HG02642 (cell line): ENCODE measurements at regions not wholly inside any gene's neighbourhood (a gene's known extent, or its start where the extent isn't known, plus 50 kb on each side); places are given as distances from the start of the nearest gene placed in this dataset.

Source experiments
- ATAC-seq: cut with Tn5 transposase; IDR thresholded peaks from one replicate; pipeline ENCODE4 v1.9.1; 2021; ENCODE audit warnings: mild to moderate bottlenecking; ENCODE audit not compliant: unreplicated experiment, poor library complexity

DNA sequence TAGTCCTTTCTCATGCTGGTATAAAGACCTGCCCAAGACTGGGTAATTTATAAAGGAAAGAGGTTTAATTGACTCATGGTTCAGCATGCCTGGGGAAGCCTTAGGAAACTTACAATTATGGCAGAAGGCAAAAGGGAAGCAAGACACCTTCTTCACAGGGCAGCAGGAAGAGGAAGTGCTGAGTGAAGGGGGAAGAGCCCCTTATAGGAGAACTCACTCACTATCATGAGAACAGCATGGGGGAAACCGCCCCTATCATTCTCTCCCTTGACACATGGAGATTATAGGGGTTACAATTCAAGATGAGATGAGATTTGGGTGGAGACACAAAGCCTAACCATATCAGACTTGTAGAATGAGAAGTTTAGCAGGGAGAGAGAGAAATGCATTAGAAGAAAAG is 373.3 kb upstream of the DIAPH2 start:
- ATAC-seq, result no peak

DNA sequence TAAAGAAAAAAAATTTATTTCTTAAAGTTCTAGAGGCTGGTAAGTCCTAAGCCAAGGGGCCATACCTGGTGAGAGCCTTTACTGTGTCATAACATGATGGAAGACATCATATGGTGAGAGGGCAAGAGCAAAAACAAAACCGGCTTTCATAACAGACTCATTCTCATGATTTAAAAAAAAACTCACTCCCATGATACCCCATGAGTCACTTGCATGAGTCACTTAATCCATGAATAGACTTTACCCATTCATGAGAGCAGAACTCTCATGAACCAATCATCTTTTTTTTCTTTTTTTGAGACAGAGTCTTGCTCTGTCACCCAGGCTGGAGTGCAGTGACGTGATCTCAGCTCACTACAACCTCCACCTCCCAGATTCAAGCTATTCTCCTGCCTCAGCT is 369.7 kb upstream of the DIAPH2 start:
- ATAC-seq, result no peak

GRCh38 chrX:96361844-96362243 is 322.8 kb upstream of the DIAPH2 start:
- no peak for ATAC-seq

- no peak for ATAC-seq
These were observed 312.2 kb upstream of the DIAPH2 start for GRCh38 chrX:96372313-96373046.

DNA sequence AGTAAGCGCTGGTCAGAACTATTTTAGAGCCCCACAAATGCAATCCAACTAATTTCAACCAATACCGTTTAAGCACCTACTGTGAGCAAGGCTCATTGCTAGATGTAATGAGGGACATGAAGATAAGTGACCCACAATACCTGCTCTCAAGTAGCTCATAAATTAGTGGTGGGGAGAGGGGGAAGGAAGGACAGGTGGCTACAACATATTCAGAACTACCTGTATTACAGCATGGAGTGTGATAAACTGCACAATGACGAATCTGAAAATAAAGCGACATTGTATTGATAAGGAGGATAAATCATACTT is 311.6 kb upstream of the DIAPH2 start:
- ATAC-seq, result no peak

DNA sequence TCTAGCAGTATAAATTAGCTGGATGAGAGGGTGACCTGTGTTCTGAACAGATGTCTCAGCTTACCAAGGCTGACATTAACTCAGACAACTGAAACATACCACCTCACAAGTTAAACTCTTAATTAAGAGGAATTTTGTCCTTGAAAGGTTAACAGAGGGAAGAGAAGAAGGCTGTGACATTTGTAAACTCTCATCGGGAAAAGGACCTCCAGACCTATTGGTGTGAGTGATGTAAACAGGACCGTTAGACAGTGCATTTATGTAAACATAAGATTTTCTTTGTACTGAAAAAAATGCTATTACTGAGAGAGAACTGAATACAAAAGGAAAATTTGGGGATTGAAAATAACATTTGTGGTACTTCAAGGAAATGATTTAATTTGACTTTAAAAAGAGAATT is 308.4 kb upstream of the DIAPH2 start:
- no peak for ATAC-seq

DNA sequence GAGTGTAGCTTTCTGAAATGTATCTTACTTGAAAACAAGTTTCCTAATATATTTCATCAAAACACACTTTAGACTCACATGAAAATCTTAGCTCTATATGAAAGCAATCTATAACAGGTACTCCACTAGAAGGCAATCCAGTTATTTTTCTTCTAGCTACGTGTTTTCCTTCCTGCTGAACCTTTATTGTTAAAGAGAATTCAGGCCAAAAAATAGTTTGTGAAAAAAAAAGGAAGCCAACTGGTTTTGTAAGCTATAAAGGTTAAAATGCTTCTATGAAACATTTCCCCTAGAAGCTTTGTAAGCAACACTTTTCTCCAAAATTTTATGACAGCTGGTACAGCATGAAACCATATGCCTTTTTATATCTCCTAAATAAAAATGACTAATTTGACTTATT is 304.7 kb upstream of the DIAPH2 start:
- ATAC-seq, result no peak

DNA sequence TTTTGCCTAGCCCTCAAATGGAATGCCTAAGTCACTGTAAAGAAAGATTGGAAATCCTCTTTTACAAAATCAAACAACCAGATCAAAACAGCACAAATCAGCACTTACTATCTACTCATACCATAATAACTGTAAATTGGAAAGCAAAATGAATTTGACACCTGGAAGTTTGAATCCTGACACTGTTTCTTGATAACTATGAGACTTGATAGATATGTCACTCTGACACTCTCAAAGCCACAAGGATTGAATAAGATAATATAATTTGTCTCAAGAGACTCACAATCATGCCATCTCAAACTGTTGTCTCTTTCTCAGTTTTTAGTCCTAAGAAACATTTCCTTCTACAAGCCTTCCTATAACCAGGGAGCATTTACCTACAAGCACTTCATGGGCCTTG is 302.6 kb upstream of the DIAPH2 start:
- ATAC-seq, result no peak

DNA sequence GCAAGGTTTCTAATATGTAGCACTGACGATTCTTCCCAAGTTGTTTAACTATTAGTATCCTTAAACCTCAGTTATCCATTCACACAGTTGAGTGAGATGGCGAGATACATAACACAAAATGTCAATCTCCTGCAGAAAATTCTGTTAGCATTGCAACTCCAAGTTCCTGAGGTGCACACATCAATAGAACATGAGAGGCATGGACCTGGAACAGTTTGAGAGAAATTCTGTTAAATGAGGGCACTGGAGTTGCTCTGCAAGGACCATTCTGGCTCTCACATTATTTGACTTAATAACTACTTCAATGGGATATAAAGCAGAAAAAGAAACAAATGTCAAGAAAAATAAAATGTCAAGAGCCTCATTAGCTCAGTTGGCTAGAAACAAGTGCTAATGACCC is 301.2 kb upstream of the DIAPH2 start:
- ATAC-seq, result no peak

GRCh38 chrX:96386325-96386724 is 298.3 kb upstream of the DIAPH2 start:
- ATAC-seq, result no peak

DNA sequence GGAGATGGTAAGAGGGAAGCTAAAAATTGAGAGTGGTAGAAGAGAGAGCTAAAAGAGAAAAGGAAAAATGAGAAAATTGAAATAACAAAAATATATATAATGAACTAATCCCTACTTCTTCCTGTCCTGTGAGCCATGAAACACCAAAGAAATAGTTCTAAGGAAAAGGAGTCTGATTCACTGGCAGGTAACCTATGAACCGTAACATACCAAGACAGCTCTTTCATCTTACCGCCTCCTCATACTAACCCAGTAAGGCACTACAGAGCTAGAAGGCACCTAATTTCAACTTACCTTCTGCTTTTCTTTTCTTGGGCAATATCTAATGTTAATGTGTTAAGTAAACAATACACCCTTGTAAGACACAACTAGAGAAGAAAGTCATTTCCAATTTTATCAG is 297.7 kb upstream of the DIAPH2 start:
- no peak for ATAC-seq

DNA sequence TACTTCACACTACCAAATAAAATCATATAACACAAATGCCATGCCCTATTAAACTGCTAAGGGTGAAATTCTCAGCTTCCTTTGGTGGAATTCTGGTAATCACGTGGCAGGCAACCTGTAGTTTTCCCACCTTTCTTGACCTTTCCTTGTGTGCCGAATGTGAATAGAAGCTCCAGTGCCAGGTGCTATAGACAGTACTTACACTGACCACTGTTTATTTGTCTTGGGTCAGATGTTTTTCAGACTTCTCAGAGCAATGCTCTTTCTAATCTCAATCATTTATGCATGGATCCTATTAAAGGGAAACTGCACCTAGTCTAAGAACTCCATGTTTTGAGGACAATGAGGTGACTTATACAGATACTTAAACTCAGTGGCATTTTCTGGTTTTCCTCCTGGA is 296.8 kb upstream of the DIAPH2 start:
- no peak for ATAC-seq

GRCh38 chrX:96389281-96390047 is 295.2 kb upstream of the DIAPH2 start:
- ATAC-seq, result no peak

- no peak for ATAC-seq
These were observed 290.0 kb upstream of the DIAPH2 start for GRCh38 chrX:96394598-96394997.

DNA sequence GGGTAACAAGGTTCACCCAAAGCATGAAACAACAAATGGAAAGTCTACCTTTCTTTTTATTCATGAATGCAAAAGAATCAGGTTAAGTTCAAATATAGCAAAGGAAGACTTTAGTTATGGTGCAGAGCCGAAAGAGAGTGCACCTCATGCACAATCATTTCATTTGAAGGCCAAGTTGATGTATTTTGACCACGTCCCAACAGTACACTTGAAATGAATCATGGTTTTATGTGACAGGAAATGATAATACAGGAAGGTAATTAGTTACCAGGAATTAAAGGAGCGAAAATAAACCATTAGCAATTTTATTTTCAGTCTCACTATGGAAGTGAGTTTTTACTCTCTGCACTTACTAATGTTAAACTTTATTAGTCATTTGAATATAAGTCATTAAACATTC is 281.2 kb upstream of the DIAPH2 start:
- ATAC-seq, result no peak

DNA sequence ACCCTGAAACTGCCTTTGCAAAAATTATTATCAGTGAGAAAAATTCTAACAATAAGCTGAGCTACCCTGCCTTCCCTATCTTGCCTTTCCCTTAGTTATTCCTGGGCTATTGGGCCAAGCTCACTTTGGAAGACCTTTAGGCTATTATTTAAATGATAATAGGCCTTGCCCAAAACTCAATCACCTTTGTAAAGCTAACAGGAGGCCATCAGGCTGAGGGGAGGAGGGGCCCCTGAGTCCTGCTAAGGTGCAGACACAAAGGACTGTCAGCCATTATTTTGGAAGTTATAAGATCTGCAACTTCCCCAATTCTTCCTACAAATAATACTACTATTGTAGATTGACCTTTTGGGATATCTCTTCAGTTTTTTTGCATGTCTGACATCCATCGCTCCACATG is 278.8 kb upstream of the DIAPH2 start:
- ATAC-seq, result no peak

DNA sequence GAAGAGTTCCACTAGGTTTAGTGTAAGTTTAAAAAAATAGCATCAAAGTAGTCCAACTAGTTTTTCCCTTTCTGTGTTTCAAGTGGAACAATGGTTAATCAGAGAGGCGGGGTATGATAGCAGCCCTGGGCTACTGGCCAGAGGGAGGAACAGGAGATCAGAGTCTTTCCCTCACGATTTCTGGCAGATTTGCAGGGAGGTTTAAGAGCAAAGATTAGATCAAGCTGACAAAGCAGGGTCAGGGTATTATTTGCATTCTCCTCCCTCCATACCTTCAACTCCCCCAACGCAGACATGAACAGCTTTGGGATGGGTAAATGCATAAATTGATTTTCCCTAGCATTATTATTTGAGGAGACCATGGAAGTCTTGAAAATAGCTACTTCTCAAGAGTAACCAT is 277.6 kb upstream of the DIAPH2 start:
- ATAC-seq, result no peak

GRCh38 chrX:96407501-96407900 is 277.1 kb upstream of the DIAPH2 start:
- no peak for ATAC-seq

DNA sequence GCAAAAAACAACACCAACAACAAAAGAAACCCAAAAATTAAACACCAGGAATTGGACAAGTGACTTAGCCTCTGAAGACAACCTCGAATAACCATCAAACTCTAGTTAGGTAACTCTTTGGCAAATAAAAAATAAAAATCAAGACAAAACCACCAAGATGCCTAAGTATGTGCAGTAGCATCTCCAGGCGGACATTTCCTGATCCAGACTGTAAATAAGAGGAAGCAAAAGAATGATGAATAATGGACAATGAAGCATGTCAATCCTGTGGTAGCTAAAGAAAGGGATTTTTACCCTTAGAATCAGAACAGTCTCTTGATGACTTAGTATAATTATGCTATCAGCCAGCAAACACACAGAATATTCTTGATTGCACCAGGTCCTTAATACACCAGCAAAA is 276.7 kb upstream of the DIAPH2 start:
- ATAC-seq, result no peak

DNA sequence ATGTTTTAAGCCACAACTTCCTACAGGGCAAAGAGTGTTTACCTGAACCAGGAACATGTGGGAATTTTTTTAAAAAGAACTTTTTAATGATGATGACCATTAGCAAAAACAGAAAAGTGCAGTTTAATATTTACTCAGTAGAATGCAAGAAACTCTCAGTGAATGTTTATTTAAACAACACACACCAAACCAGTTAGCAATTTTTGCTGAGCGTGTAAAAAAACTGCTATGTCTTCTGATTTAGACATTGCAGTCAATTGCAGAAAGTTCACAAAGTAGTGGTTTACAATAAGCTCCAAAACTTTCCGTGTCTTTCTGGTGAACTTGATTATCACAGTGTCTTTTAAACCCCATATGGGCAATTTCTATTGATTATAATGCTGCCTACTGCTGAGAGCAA is 273.7 kb upstream of the DIAPH2 start:
- no peak for ATAC-seq

- no peak for ATAC-seq
These were observed 266.9 kb upstream of the DIAPH2 start for GRCh38 chrX:96417695-96418094.

GRCh38 chrX:96424007-96424406 is 260.6 kb upstream of the DIAPH2 start:
- no peak for ATAC-seq
